ENCODE measurements at regions not wholly inside any gene's neighbourhood (a gene's known extent, or its start where the extent isn't known, plus 50 kb on each side); places are given as distances from the start of the nearest gene placed in this dataset.

DNA sequence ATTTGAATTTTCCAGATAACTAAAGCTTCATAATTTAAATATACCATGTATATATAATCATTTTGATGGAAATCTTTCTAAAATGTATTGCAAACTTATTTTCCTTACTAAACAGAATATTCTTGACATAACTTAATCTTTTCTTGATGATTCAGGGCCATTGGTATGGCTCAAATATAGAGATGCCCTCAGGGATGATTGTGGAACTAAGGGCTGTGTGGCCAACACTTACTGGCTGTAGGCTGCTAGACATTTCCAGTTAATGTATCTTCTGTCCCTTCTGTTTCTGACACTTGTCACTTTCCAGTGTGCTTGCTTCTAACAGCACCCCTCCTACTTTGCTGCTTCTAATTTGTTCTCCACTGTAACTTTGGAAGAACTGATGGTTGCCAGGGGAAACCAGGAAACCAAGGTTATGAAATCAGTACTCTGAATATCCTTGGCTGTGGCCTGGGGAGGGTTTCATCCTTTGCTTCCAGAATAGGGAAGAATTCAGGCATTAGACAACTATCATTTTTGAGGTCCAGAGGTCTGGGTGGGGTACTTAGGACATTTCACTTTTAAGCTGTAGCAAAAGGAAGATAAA, 697.2 kb downstream of the ETS1 start:
- no peak for ATAC-seq
- TF ChIP-seq, protein P1, sequence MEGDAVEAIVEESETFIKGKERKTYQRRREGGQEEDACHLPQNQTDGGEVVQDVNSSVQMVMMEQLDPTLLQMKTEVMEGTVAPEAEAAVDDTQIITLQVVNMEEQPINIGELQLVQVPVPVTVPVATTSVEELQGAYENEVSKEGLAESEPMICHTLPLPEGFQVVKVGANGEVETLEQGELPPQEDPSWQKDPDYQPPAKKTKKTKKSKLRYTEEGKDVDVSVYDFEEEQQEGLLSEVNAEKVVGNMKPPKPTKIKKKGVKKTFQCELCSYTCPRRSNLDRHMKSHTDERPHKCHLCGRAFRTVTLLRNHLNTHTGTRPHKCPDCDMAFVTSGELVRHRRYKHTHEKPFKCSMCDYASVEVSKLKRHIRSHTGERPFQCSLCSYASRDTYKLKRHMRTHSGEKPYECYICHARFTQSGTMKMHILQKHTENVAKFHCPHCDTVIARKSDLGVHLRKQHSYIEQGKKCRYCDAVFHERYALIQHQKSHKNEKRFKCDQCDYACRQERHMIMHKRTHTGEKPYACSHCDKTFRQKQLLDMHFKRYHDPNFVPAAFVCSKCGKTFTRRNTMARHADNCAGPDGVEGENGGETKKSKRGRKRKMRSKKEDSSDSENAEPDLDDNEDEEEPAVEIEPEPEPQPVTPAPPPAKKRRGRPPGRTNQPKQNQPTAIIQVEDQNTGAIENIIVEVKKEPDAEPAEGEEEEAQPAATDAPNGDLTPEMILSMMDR (IDR thresholded peaks at IDR 0.05) = no peak
- H3K27ac ChIP-seq = no peak overlapping the region
- intact Hi-C loops (cut with DNase I) = no loop called here
- DNase-seq = no peak
- no peaks in the 10 kb centered on the region for H3K36me3 ChIP-seq
- H3K9me3 ChIP-seq = no peaks in the 10 kb centered on the region
- H3K4me3 ChIP-seq = no peak overlapping the region
- no peaks in the 10 kb centered on the region for H3K4me1 ChIP-seq
- no peaks in the 10 kb centered on the region for H3K27me3 ChIP-seq

DNA sequence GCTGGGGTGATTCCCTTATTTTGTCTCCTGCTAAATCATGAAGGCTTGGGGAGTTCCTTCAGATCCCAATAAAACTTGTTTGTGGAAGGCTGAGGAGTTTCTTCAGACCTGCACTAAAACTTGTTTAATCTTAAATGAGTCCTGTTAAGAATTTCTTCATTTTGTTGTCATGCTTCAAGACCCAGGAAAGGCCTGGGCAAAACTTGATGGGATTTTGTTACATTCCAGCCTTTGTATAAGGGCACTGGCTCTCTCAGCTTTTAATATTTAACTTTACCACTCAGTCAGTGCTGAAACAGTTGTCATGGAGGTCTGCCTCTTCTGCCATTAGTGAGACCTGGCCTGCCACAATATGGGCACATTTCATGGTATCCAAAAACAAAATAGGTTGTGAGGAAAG, 699.0 kb downstream of the ETS1 start:
- H3K4me3 ChIP-seq = no peak overlapping the region
- no peak for ATAC-seq
- no peaks in the 10 kb centered on the region for H3K9me3 ChIP-seq
- intact Hi-C loops (cut with DNase I) = no loop called here
- no peaks in the 10 kb centered on the region for H3K27me3 ChIP-seq
- TF ChIP-seq, protein P1 (IDR thresholded peaks at IDR 0.05) = no peak
- H3K27ac ChIP-seq = no peak overlapping the region
- H3K4me1 ChIP-seq = no peaks in the 10 kb centered on the region
- DNase-seq = no peak
- no peaks in the 10 kb centered on the region for H3K36me3 ChIP-seq

DNA sequence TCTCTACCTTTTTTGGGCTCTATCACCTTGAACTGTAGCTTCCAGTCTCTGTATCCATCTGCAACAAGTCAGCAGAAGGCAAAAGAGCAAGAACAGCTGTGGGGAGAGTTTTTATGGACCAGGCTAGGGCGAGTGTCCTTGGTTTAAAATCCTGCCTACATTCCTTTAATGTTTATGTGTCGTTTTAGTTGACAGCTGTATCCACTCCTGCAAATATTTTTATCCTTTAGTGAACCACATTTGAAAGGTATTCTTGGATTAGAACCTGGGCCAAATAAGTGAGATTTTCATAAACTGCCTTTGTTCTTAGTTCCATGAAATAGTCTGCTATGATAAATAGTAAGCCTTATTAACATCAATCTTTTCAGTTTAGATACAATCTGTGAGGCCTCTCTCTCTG, 712.2 kb downstream of the ETS1 start:
- TF ChIP-seq, protein P1 (IDR thresholded peaks at IDR 0.05) = no peak
- no peak overlapping the region for H3K4me3 ChIP-seq
- intact Hi-C loops (cut with DNase I) = no loop called here
- no peak overlapping the region for H3K27ac ChIP-seq
- no peaks in the 10 kb centered on the region for H3K27me3 ChIP-seq
- no peak for ATAC-seq
- no peaks in the 10 kb centered on the region for H3K36me3 ChIP-seq
- no peak for DNase-seq
- no peaks in the 10 kb centered on the region for H3K4me1 ChIP-seq
- no peaks in the 10 kb centered on the region for H3K9me3 ChIP-seq

DNA sequence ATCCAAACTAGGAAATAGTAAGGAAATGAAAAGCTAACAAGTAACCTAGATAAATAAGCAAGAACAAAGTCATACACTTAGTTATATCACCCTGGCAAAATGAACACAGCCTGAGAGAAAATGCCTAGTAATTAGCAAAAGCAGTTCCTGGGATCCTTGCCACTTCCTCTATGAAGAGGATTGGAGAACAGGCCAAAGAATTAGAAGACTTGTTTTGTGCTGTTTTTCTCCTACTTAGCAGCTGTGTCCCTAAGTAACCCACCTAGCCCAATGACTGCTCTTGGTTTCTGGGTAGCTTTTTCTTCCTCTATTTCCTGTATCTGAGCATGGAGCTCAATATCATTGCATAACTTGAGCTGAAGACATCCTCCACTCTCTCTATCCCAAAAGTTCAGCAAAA, 713.9 kb downstream of the ETS1 start:
- H3K27ac ChIP-seq = no peak overlapping the region
- no peak for DNase-seq
- H3K36me3 ChIP-seq = no peaks in the 10 kb centered on the region
- no peak overlapping the region for H3K4me3 ChIP-seq
- H3K4me1 ChIP-seq = no peaks in the 10 kb centered on the region
- intact Hi-C loops (cut with DNase I) = no loop called here
- TF ChIP-seq, protein P1 (IDR thresholded peaks at IDR 0.05) = no peak
- no peaks in the 10 kb centered on the region for H3K9me3 ChIP-seq
- H3K27me3 ChIP-seq = no peaks in the 10 kb centered on the region
- no peak for ATAC-seq

DNA sequence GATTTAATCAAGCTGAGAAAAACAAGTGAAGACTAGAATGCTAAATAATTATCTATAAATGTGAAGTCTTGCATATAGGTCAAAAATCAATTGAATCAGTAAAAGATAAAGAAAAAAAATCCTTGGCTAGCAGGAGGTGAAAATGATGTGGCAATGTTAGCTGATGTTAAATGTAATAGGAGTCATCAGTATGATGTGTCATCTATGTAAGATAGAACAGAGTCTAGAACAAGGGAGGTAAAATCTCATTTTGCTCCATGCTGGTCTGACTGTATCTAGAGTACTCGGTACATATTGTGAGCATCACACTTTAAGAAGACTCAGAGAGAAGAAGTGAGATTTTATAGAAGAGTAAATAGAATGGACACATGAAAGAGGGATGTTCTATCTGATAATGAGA, 721.2 kb downstream of the ETS1 start:
- no peak overlapping the region for H3K27ac ChIP-seq
- H3K9me3 ChIP-seq = no peaks in the 10 kb centered on the region
- H3K36me3 ChIP-seq = no peaks in the 10 kb centered on the region
- no peaks in the 10 kb centered on the region for H3K27me3 ChIP-seq
- DNase-seq (no peak), ATAC-seq (no peak)
- intact Hi-C loops (cut with DNase I) = no loop called here
- no peak overlapping the region for H3K4me3 ChIP-seq
- TF ChIP-seq, protein P1 (IDR thresholded peaks at IDR 0.05) = no peak
- no peaks in the 10 kb centered on the region for H3K4me1 ChIP-seq

DNA sequence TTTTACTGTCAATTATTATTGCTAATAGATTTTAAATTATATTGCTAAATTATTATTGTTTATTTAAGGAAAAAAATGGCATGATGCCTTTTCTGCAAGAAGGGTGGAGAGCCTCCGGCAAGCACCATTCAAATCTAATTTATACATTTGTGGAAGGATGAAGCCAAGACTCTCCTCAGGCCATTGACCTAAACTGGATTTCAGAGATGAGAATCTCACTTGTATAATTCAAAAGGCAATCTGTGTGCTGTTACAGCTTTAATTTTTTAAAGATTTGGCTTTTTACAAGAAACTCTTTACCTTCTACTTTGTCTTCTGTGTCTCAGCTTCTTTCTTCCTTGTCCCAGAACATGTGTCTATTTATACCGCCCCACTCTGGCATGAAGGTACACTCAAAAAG, 722.5 kb downstream of the ETS1 start:
- H3K27ac ChIP-seq = no peak overlapping the region
- H3K36me3 ChIP-seq = no peaks in the 10 kb centered on the region
- no peaks in the 10 kb centered on the region for H3K4me1 ChIP-seq
- ATAC-seq = no peak
- no peaks in the 10 kb centered on the region for H3K9me3 ChIP-seq
- DNase-seq = no peak
- TF ChIP-seq, protein P1 (IDR thresholded peaks at IDR 0.05) = no peak
- H3K4me3 ChIP-seq = no peak overlapping the region
- no peaks in the 10 kb centered on the region for H3K27me3 ChIP-seq
- intact Hi-C loops (cut with DNase I) = no loop called here
